Hypothalamus (tissue), 51 donors: ENCODE measurements at regions not wholly inside any gene's neighbourhood (a gene's known extent, or its start where the extent isn't known, plus 50 kb on each side); places are given as distances from the start of the nearest gene placed in this dataset.
A peak's percentile ranks its signal among the peaks of the same experiment; 100 is the strongest.
"Not testable (repeated sequence)": the region's sequence is repeated elsewhere in the genome, so short reads cannot be mapped to it uniquely, and the experiment has no call there.

ENCODE experiments used
- DNase-seq, 51 donors: peaks; one replicate each; lab custom pipeline; 2025; lab: John Stamatoyannopoulos, UW

- no peak for DNase-seq
These were observed 180.0 kb upstream of the RREB1 start for GRCh38 chr6:6927521-6928361.

- no peak for DNase-seq
These were observed 177.4 kb upstream of the RREB1 start for GRCh38 chr6:6930223-6930880.

- DNase-seq, result no peak
These were observed 176.4 kb upstream of the RREB1 start for GRCh38 chr6:6931071-6932025.

GRCh38 chr6:6932341-6932740, 175.4 kb upstream of the RREB1 start:
- DNase-seq, result no peak

- DNase-seq, result no peak
These were observed 174.8 kb upstream of the RREB1 start for GRCh38 chr6:6932968-6933367.

- no peak for DNase-seq
These were observed 167.4 kb upstream of the RREB1 start for GRCh38 chr6:6940031-6941025.

- no peak for DNase-seq
These were observed 166.6 kb upstream of the RREB1 start for GRCh38 chr6:6941201-6941600.

- no peak for DNase-seq
These were observed 165.7 kb upstream of the RREB1 start for GRCh38 chr6:6942091-6942490.

GRCh38 chr6:6942831-6943230, 164.9 kb upstream of the RREB1 start:
- peak in 31 of 51 donors; percentile 2 to 49 (median 15) for DNase-seq

- DNase-seq, result no peak
These were observed 164.3 kb upstream of the RREB1 start for GRCh38 chr6:6943421-6943820.

- no peak for DNase-seq
These were observed 161.3 kb upstream of the RREB1 start for GRCh38 chr6:6946206-6947155.

GRCh38 chr6:6950373-6951145, 157.2 kb upstream of the RREB1 start:
- DNase-seq, result no peak

GRCh38 chr6:6951355-6951754, 156.4 kb upstream of the RREB1 start:
- DNase-seq, result no peak

GRCh38 chr6:6952484-6952883, 155.3 kb upstream of the RREB1 start:
- no peak for DNase-seq

GRCh38 chr6:6952927-6953326, 154.8 kb upstream of the RREB1 start:
- not testable (repeated sequence) for DNase-seq

GRCh38 chr6:6960571-6961251, 147.1 kb upstream of the RREB1 start:
- DNase-seq, result no peak

GRCh38 chr6:6962086-6962485, 145.7 kb upstream of the RREB1 start:
- DNase-seq, result no peak
